ENCODE measurements at regions not wholly inside any gene's neighbourhood (a gene's known extent, or its start where the extent isn't known, plus 50 kb on each side); places are given as distances from the start of the nearest gene placed in this dataset.

GRCh38 chr20:30484009-30484748 is 773.3 kb upstream of the DEFB115 start:
- Histone ChIP-seq H3K27me3 (peaks cover 0 to 26% (median 11%) of the 10 kb centered on the region in 9 donors), H3K4me1 (no peaks in the 10 kb centered on the region), H3K4me3 (no peak overlapping the region), H3K36me3 (no peaks in the 10 kb centered on the region), H3K27ac (no peak overlapping the region), H3K9me3 (peaks cover 0 to 53% (median 12%) of the 10 kb centered on the region in 12 donors)
- DNase-seq (no peak), ATAC-seq (no peak)
- TF ChIP-seq CTCF (IDR thresholded peaks at IDR 0.05) (no peak), POLR2A (IDR thresholded peaks at IDR 0.05) (no peak)
- WGBS, 4 donors = 92 to 95% (median 94%) methylated on average over 20 to 50 of the region's 50 CpGs
- intact Hi-C loops (cut with DNase I) = no loop called here

GRCh38 chr20:30484749-30485070 is 772.8 kb upstream of the DEFB115 start:
- H3K9me3 ChIP-seq = peaks cover 0 to 48% (median 10%) of the 10 kb centered on the region in 12 donors
- WGBS, 4 donors = 89 to 94% (median 93%) methylated on average over 16 to 17 of the region's 17 CpGs
- DNase-seq = no peak

DNA sequence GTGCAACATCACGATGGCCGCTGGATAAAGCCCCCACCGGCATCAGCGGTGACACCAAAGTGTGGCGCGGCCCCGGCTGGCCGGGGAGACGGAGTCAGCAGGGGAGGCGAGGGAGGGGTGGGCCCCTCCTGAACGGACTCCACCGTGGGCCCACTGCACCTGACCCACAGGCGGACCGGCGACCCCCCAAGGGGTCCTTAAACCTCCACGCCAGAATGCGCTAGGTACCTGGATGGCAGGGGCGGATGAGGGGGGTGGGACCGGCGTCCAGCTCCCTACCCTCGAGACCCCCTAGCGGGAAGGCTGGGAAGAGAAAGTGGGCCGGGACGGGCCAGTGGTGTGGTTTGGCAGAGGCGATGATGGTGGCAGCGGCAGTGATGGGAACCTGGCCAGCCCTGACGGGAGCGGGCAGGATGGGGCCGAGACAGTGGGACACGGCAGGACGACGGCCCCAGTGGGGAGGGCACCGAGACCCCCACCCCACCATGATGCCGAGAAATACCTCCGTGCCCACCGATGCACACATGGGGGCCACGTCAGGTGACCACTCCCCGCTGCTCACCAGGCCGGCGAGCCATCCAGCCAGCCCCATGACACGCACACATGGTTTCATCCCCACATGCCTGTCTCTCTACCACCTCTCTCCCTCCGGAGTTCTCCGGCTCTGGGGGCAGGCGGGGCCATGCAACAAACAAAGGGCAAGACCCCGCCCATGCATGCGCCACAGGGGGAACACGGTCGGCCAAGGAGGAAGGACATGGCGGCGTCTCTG is 771.9 kb upstream of the DEFB115 start:
- peak in 1 of 5 donors; percentile 12 for DNase-seq
- 92 to 94% (median 93%) methylated on average over 38 to 50 of the region's 50 CpGs for WGBS, 4 donors

More at GRCh38 chr20:30484749-30485070, 772.8 kb upstream of the DEFB115 start:
- TF ChIP-seq CTCF (IDR thresholded peaks at IDR 0.05) (no peak), POLR2A (IDR thresholded peaks at IDR 0.05) (no peak)
- peaks cover 0 to 32% (median 13%) of the 10 kb centered on the region in 9 donors for H3K27me3 ChIP-seq
- intact Hi-C loops (cut with DNase I) = loop anchor here in 1 of 10 donors (5.0 kb wide), 1 partner anchor 53 kb away; no protein-coding TSS in a partner anchor
- no peak overlapping the region for H3K27ac ChIP-seq
- H3K4me1 ChIP-seq = no peaks in the 10 kb centered on the region
- no peak for ATAC-seq
- no peak overlapping the region for H3K4me3 ChIP-seq
- H3K36me3 ChIP-seq = no peaks in the 10 kb centered on the region

More for the DNA sequence above, 771.9 kb upstream of the DEFB115 start:
- peaks cover 0 to 43% (median 7%) of the 10 kb centered on the region in 12 donors for H3K9me3 ChIP-seq
- no peak overlapping the region for H3K27ac ChIP-seq
- H3K4me1 ChIP-seq = no peaks in the 10 kb centered on the region
- peak in 1 of 4 donors; percentile 24 for ATAC-seq
- peaks cover 0 to 36% (median 13%) of the 10 kb centered on the region in 9 donors for H3K27me3 ChIP-seq
- intact Hi-C loops (cut with DNase I) = loop anchor here in 1 of 10 donors (5.0 kb wide), 1 partner anchor 52 kb away; no protein-coding TSS in a partner anchor
- H3K4me3 ChIP-seq = no peak overlapping the region
- no peaks in the 10 kb centered on the region for H3K36me3 ChIP-seq
- no peak for TF ChIP-seq CTCF (IDR thresholded peaks at IDR 0.05)
- no peak for TF ChIP-seq POLR2A (IDR thresholded peaks at IDR 0.05)

Measured in heart left ventricle (tissue), 16 donors.